SK-N-SH treated with all-trans-retinoic acid at 6 μM for 48 hours (cell line): ENCODE measurements at regions not wholly inside any gene's neighbourhood (a gene's known extent, or its start where the extent isn't known, plus 50 kb on each side); places are given as distances from the start of the nearest gene placed in this dataset.
"Not testable (repeated sequence)": the region's sequence is repeated elsewhere in the genome, so short reads cannot be mapped to it uniquely, and the experiment has no call there.

Experiments
- ATAC-seq: fragments of 200-7000 bp; cut with Tn5 transposase; 3 replicates; pipeline ENCODE4 v1.9.1; 2020; ENCODE audit warnings: mild to moderate bottlenecking, moderate library complexity
- CSDC2 ChIP-seq: fragments of 250-450 bp; sonication (Bioruptor Pico); IDR thresholded peaks from 2 replicates; pipeline ENCODE4 v1.5.0; 2020; ENCODE audit warnings: mild to moderate bottlenecking, moderate library complexity
- ESRRG ChIP-seq: fragments of 250-450 bp; sonication (Bioruptor Pico); IDR thresholded peaks from 2 replicates; pipeline ENCODE4 v1.6.1; 2021; ENCODE audit warnings: mild to moderate bottlenecking
- GLIS3 ChIP-seq: fragments of 250-450 bp; sonication (Bioruptor Pico); IDR thresholded peaks from 2 replicates; pipeline ENCODE4 v1.5.0; 2020; ENCODE audit warnings: mild to moderate bottlenecking, moderate library complexity
- OSR1 ChIP-seq: fragments of 250-450 bp; sonication (Bioruptor Pico); IDR thresholded peaks from 2 replicates; pipeline ENCODE4 v1.8.0; 2022; ENCODE audit warnings: moderate library complexity, mild to moderate bottlenecking, inconsistent platforms
- PPARA ChIP-seq: fragments of 250-450 bp; sonication (Bioruptor Pico); IDR thresholded peaks from 2 replicates; pipeline ENCODE4 v1.5.0; 2020; ENCODE audit warnings: mild to moderate bottlenecking, borderline replicate concordance
- SNAI2 ChIP-seq: fragments of 250-450 bp; sonication (Bioruptor Pico); IDR thresholded peaks from 2 replicates; pipeline ENCODE4 v1.5.0; 2020; ENCODE audit warnings: mild to moderate bottlenecking, moderate library complexity
- TCF4 ChIP-seq: fragments of 250-450 bp; sonication (Bioruptor Pico); IDR thresholded peaks from 2 replicates; pipeline ENCODE4 v1.8.0; 2021; ENCODE audit warnings: mild to moderate bottlenecking, moderate library complexity, borderline replicate concordance
- TOX ChIP-seq: fragments of 250-450 bp; sonication (Bioruptor Pico); IDR thresholded peaks from 2 replicates; pipeline ENCODE4 v1.8.0; 2021; ENCODE audit warnings: mild to moderate bottlenecking, moderate library complexity, borderline replicate concordance
- ZNF565 ChIP-seq: fragments of 450-650 bp; formaldehyde crosslinking; conservative IDR thresholded peaks from 2 replicates; pipeline ENCODE4 v1.5.0; 2020; ENCODE audit warnings: low read depth, mild to moderate bottlenecking, moderate library complexity
- ZNF70 ChIP-seq: fragments of 450-650 bp; formaldehyde crosslinking; IDR thresholded peaks from 2 replicates; pipeline ENCODE4 v1.5.0; 2020; ENCODE audit warnings: mild to moderate bottlenecking, moderate library complexity
- ZNF8 ChIP-seq: fragments of 450-650 bp; formaldehyde crosslinking; IDR thresholded peaks from 2 replicates; pipeline ENCODE4 v1.5.0; 2020; ENCODE audit warnings: mild to moderate bottlenecking, moderate library complexity
- TF ChIP-seq, protein P1 (sequence below): fragments of 250-450 bp; sonication (Bioruptor Pico); IDR thresholded peaks from 2 replicates; pipeline ENCODE4 v1.5.0; 2020; ENCODE audit warnings: mild to moderate bottlenecking, moderate library complexity
- TF ChIP-seq, protein P2 (sequence below): fragments of 250-450 bp; sonication (Bioruptor Pico); IDR thresholded peaks from 2 replicates; pipeline ENCODE4 v1.5.1; 2020; ENCODE audit warnings: low read depth, mild to moderate bottlenecking, moderate library complexity
- TF ChIP-seq, protein P3 (sequence below): fragments of 250-450 bp; sonication (Bioruptor Pico); IDR thresholded peaks from 2 replicates; pipeline ENCODE4 v1.8.0; 2021; ENCODE audit warnings: low read depth, mild to moderate bottlenecking, moderate library complexity, borderline replicate concordance

DNA sequence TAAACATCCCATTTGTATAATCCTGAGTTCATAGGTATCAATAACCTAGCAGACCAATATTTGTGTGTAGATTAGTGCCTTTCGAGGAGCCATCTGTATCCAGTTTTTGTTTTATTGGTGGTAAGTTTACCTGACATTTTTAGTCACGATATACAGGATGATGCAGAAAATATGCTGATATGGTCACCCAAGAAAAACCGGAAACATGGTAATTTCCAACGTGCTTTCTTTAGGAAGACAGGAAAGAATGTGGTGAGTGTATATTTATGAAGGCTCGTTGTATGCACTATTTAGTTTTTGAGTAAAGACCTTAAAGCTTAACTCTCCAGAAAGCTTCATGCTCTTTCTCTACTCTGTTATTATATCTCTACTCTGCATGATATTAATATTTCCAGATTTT is 180.2 kb upstream of the PHACTR1 start (continued):
- TF ChIP-seq, protein P1, sequence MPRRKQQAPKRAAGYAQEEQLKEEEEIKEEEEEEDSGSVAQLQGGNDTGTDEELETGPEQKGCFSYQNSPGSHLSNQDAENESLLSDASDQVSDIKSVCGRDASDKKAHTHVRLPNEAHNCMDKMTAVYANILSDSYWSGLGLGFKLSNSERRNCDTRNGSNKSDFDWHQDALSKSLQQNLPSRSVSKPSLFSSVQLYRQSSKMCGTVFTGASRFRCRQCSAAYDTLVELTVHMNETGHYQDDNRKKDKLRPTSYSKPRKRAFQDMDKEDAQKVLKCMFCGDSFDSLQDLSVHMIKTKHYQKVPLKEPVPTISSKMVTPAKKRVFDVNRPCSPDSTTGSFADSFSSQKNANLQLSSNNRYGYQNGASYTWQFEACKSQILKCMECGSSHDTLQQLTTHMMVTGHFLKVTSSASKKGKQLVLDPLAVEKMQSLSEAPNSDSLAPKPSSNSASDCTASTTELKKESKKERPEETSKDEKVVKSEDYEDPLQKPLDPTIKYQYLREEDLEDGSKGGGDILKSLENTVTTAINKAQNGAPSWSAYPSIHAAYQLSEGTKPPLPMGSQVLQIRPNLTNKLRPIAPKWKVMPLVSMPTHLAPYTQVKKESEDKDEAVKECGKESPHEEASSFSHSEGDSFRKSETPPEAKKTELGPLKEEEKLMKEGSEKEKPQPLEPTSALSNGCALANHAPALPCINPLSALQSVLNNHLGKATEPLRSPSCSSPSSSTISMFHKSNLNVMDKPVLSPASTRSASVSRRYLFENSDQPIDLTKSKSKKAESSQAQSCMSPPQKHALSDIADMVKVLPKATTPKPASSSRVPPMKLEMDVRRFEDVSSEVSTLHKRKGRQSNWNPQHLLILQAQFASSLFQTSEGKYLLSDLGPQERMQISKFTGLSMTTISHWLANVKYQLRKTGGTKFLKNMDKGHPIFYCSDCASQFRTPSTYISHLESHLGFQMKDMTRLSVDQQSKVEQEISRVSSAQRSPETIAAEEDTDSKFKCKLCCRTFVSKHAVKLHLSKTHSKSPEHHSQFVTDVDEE (CRISPR knock-in tag), result no peak
- TF ChIP-seq ZNF8 (CRISPR knock-in tag), result no peak
- no peak for TF ChIP-seq ZNF565 (CRISPR knock-in tag)
- TF ChIP-seq, protein P2, sequence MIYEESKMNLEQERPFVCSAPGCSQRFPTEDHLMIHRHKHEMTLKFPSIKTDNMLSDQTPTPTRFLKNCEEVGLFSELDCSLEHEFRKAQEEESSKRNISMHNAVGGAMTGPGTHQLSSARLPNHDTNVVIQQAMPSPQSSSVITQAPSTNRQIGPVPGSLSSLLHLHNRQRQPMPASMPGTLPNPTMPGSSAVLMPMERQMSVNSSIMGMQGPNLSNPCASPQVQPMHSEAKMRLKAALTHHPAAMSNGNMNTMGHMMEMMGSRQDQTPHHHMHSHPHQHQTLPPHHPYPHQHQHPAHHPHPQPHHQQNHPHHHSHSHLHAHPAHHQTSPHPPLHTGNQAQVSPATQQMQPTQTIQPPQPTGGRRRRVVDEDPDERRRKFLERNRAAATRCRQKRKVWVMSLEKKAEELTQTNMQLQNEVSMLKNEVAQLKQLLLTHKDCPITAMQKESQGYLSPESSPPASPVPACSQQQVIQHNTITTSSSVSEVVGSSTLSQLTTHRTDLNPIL (CRISPR knock-in tag), result no peak

DNA sequence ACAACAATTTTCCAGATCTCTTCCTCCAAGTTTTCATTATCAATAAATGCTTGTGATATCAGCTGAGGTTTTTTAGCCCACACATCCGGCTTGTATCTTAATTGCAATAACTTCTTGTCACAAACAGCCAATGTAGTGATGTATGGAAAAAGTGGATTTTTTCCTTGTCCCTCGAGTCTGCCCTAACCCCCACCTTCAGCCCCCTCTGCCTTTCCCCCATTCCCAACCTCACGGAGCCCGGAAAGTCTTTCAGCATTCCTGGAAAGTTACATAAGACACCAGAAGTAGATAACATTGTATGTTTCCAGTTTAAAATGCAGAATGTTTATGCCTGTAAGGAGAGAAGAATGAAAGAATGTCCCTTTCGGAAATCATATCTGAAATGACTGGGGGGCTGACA is 179.2 kb upstream of the PHACTR1 start:
- TF ChIP-seq TCF4 (CRISPR knock-in tag), result no peak
- TF ChIP-seq, protein P1 (CRISPR knock-in tag), result no peak
- ATAC-seq, result no peak

DNA sequence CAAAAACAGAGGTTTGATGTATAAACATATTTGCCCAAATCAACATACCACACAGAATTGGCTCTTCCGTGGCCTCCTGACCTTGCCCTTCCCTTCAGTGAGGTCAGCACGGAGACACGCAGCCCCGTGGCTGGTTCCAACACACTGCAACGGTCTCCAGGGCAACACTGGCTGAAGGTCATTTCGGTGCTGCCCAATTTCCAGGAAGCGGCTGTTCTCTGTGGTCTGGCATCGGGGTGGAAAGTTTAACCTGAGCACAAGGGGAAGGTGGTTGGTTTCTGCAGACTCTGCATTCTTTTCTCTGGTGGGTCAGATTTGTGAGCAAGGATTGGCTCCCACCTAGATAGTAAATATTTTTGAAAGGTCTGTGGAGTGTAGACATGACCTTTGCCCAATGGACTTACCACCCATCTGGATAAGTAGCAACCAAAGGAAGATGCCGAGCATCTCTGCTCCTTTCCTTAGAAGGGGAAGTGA is 177.6 kb upstream of the PHACTR1 start:
- ATAC-seq, result no peak
- TF ChIP-seq GLIS3, result no peak
- no peak for TF ChIP-seq ESRRG (CRISPR knock-in tag)
- TF ChIP-seq OSR1 (CRISPR knock-in tag), result no peak
- TF ChIP-seq PPARA (CRISPR knock-in tag), result no peak
- TF ChIP-seq CSDC2 (CRISPR knock-in tag), result no peak
- TF ChIP-seq ZNF70 (CRISPR knock-in tag), result no peak
- TF ChIP-seq ZNF565 (CRISPR knock-in tag), result no peak
- TF ChIP-seq, protein P1 (CRISPR knock-in tag), result no peak
- TF ChIP-seq, protein P3, sequence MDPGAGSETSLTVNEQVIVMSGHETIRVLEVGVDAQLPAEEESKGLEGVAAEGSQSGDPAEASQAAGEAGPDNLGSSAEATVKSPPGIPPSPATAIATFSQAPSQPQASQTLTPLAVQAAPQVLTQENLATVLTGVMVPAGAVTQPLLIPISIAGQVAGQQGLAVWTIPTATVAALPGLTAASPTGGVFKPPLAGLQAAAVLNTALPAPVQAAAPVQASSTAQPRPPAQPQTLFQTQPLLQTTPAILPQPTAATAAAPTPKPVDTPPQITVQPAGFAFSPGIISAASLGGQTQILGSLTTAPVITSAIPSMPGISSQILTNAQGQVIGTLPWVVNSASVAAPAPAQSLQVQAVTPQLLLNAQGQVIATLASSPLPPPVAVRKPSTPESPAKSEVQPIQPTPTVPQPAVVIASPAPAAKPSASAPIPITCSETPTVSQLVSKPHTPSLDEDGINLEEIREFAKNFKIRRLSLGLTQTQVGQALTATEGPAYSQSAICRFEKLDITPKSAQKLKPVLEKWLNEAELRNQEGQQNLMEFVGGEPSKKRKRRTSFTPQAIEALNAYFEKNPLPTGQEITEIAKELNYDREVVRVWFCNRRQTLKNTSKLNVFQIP (CRISPR knock-in tag), result no peak
- no peak for TF ChIP-seq SNAI2 (CRISPR knock-in tag)
- no peak for TF ChIP-seq TOX (CRISPR knock-in tag)

DNA sequence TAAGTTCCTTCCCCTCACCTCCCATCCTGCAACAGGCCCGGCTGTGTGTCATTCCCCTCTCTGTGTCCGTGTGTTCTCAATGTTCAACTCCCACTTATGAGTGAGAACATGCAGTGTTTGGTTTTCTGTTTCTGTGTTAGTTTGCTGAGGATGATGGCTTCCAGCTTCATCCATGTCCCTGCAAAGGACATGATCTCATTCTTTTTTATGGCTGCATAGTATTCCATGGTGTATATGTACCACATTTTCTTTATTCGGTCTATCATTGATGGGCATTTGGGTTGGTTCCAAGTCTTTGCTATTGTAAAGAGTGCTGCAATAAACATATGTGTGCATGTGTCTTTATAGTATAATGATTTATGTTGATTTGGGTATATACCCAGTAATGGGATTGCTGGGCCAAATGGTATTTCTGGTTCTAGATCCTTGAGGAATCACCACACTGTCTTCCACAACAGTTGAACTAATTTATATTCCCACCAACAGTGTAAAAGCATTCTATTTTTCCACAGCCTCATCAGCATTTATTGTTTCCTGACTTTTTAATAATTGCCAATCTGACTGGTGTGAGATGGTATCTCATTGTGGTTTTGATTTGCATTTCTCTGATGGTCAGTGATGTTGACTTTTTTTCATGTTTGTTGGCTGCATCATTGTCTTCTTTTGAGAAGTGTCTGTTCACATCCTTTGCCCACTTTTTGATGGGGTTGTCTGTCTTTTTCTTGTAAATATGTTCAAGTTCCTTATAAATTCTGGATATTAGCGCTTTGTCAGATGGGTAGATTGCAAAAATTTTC is 174.1 kb upstream of the PHACTR1 start:
- ATAC-seq, result not testable (repeated sequence)
